NOMO-1 treated with DMSO at 0.1 percent for 48 hours (cell line): ENCODE measurements at regions not wholly inside any gene's neighbourhood (a gene's known extent, or its start where the extent isn't known, plus 50 kb on each side); places are given as distances from the start of the nearest gene placed in this dataset.

Experiments used
- DNase-seq: peaks from one replicate; lab custom pipeline; 2025; ENCODE audit not compliant: unreplicated experiment; lab: John Stamatoyannopoulos, UW

DNA sequence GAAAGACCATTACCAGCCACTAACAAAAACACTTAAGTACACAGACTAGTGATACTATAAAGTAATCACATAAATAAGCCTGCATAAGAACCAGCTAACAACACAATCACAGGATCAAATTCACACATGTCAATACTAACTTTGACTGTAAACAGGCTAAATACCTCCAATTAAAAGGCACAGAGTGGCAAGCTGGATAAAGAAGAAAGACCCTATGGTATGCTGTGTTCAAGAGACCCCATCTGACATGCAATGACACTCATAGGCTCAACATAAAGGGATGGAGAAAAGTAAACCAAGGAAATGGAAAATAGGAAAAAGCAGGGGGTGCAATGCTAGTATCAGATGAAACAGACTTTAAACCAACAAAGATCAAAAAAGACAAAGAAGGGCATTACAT lies 631.8 kb upstream of the NOX3 start:
- DNase-seq: no peak

DNA sequence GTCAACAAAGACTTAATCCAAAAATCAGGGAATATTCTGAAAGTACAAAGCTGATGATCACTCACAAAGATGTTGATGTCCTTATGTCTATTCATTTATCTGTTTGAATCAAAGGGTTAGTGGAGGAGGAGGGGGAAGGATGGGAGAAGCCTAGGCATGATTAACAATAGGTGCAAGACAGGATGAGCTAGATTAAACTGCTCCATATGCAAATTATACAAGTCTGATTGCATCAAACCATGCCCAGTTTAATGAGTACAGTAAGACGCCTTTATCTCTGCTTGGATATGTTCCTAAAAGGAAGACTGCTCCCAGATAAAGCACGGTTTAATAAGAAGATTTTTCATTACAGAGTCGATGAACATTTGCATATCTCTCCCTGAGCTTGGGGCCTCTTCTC lies 626.4 kb upstream of the NOX3 start:
- DNase-seq: no peak

DNA sequence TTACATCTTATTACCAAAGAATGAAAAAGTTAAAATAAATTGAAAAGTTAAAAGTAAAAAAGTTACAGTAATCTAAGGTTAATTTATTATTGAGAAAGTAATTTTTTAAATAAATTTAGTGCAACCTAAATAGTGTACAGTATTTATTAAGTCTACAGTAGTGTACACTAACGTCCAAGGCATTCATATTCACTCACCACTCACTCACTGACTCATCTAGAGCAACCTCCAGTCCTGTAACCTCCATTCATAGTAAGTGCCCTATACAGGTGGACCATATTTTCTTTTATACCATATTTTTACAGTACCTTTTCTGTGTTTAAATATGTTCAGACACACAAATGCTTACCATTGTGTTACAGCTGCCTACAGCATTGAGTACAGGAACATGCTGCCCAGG lies 624.7 kb upstream of the NOX3 start:
- no peak for DNase-seq

DNA sequence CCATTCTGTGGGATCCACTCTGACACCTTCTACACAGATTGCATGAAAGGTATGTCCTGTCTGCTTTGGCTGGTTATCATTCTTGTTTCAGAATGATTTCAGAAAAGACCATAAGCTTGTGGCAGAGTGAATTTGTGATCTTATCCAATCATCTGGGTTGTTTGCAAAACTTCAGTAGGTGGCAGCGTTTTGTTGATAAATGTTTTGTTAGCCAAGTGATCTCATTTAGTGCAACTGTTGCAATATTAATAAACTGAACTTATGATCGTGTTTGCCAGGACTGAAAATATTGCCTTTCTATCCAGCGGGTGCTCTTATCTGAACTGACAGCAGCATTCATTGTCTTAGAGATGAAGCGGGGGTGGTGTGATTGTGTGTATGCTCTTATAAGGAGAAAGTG lies 613.2 kb upstream of the NOX3 start:
- DNase-seq: no peak

DNA sequence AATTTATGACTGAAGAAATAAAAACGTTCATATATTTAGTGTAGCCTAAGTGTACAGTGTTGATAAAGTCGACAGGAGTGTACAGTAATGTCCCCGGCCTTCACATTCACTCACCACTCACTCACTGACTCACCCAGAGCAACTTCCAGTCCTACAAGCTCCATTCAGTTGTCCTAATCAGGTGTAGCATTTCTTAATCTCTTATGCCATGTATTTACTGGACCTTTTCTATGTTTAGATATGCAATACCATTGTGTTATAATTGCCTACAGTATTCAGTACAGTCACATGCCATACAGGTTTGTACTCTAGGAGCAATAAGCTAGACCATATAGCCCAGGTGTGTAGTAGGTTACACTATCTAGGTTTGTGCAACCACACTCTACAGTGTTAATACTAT lies 610.2 kb upstream of the NOX3 start:
- no peak for DNase-seq

DNA sequence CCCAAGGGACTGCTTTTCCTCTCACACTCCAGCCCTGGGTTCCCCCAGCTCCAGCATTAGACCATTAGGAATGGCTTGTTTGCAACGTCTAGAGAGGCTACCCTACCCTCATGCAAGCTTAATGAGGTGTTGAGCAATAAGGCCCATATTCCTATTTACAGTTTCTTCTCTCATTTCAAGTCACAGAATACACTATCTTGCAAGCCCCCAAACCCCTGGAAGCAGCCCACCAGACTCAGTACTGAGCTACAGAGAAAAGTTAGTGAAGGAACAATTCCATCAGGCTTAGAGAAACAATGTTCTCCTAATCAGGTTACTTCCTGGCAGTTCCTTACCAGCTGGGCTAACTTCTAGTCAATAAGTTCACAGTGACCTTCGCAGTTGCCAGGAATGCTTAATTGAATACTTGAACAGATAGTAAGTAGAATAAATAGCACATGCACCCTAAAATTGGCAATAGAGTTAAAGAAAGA lies 606.5 kb upstream of the NOX3 start:
- DNase-seq: no peak

DNA sequence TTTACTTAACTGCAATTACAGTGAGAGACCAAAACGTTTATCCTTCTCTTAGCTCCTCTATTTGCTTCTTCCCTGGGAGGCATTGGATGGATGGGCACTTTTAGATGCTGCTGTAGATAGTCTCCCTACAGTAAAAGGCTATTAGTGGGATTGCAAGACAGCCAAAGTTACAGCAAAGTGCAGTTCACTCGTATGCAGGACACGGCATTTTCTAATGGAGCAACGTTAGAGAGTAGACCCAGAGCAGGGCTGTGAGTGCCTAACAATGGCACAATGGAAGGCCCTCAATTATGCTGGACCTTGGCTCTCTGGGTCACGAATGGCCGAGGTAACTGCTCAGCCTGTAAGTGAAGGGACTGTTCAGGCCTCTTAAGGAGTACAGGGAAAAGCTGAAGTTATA lies 605.8 kb upstream of the NOX3 start:
- DNase-seq: no peak

DNA sequence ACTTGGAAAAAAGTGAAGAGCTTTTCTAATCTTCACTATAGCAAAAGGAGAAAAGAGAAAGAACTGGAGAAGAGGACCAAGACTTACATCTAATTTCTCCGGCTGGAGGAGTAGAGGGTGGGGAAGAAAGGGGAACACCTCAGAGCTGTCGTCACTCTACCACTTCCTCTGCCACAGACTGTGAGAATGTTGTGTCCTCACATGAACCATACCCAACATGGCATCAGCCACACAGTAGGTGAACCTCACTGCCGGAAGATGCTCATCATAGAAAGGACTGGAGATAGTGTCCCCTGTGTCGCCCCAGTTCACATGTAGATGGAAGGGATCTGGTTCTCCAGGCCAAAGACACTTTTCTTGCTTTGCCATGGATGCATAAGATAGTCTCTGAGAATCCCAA lies 604.4 kb upstream of the NOX3 start:
- DNase-seq: no peak

DNA sequence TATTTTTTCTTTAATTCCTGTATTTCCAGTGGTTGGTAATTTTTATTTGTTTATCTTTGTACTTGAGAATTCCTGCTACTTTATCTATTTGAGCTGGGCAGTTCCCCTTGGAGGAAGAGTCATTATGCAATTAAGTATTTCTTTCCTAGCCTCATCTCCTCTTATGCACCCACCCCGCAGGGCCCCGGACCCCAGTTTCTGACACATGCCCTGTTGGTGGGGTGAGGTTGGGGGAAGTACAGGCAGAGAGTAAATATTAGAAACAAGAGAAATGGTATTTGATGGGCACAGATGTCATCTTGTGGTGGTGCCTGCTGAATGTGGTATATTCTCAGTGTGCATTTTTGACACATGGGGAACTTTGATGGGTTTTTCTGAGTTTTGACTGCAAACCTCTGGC lies 602.7 kb upstream of the NOX3 start:
- DNase-seq: no peak

DNA sequence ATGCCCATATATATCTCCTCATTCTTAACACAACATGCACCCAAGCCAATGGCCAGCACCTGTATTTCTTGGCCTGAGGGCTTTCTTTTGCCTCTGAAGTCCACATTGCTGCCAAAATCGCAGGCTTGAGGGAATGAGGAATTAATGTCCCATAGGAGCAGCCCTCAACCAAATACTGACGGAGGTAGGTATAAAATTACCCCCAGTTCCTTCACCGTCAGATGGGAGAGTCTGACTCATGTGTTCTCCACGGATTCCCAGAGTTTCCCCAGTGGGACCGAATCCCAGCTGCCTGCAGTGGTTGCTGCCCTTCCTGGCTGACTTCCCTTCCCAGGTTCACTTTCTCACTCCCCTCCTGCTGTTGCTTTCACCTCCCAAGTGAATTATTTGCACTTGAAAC lies 602.2 kb upstream of the NOX3 start:
- no peak for DNase-seq

DNA sequence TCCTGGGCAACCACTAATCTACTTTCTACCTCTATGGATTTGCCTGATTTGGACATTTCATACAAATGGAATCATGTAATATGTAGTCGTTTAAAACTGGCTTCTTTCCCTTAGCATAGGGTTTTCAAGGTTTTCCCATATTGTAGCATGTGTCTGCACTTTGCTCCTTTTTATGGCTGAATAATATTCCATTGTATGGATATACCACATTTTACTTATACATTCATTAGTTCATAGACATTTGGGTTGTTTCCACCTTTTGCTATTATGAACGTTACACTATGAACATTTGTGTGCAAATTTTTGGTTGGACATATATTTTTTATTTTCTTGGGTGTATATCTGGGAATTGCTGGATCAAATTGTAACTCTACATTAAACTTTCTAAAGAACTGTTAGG lies 600.4 kb upstream of the NOX3 start:
- DNase-seq: no peak

DNA sequence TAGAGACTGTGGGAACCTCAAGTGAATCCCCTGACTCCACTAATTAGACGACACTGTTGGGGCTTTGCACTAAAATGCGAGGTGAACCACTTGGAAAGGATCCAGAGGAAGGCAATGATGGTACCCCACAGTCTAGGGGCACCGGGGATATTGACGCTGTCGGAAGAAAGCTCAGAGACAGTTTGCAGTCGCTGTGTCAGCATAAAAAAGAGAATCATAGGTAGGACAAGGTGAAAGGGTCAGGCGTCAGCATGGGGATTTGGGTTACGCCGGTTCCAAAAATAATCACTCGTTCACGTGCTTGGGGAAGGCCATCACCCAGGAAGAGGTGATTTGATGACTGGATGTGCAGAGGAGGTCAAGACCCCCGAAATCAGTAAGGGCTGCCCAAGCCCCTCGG lies 598.0 kb upstream of the NOX3 start:
- DNase-seq: no peak

DNA sequence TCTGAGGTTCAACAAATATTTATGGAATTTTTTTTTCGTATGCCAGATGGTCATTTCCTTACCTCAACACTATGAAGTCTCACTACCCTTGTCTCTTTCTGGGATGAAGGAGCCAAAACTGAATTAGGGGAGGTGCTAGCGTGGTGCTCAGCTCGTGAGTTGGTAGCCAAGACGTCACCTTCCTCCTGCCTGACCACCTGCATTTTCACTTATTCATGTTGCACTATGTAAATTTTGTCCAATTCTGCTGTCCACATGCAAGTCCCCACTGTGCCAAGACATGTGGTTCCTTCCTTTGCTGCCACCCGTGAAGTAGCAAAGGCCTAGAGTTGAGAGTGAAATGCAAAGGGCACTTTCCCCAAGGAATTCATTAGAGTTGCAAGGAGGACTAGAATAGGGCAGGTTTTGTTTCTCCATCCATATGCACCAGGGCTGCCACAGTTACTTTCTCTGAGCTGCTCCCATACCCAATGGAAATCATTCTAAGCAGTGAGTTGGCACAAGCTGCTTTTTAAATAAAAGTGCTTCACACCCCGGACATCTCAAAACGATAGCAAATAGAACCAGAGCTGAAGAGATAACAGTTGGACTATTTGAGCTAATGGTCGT lies 591.3 kb upstream of the NOX3 start:
- DNase-seq: no peak

DNA sequence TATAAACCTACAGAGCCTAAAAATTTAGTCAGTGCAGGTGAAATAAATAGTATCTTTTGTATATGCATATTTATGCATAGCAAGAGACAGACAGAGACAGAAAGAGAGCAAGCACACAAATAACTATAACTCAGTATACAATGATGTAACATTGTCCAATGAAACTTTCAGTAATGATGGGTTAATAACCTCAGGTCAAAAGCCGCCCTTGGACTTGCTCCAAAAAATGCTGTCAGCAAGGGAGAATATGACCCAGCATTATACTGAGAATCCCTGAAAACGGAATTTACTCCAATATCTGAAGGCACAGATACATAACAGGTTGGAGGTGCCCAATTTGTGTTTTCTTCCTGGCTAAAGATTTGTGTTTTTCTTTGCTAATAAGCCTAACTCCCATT lies 590.6 kb upstream of the NOX3 start:
- no peak for DNase-seq

DNA sequence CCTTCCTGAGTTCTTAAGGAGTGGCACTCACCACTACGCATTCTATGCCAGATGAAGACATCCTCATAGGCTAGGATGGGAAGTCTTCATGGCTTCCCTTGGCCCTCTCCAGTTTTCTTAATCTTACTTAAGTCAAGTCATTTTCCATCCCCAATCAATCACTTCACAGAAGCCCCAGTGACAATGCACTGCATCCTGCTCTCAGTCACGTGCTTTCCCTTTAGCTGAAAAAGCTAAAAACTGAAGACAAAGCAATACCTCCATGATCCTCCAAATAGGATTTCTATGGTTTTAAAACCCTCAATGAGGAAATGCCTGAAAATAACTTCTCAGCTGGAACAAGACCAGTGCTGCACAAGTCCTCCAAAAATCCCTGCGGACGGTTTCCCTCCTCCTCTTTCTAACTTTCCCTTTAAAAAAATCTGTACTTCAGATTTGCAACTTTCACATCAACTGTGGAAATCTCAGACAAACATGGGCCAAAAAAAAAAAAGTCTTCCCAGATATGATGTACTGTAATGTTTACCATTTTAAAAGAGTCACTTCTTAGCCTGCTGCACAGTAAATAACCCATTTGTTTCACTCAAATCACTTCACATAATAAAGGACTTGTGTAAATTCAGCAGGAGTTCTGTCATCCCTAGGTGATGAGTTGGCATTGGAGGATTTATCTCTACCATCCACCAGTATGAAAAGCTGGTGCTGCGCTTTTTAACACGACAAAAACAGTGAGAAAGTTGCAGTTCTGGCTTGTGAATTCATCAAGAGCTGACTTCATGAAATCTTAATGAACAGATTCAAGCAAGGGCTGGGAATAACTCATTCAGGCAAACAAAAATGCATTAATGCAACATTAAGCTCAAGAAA lies 590.0 kb upstream of the NOX3 start:
- DNase-seq: no peak

DNA sequence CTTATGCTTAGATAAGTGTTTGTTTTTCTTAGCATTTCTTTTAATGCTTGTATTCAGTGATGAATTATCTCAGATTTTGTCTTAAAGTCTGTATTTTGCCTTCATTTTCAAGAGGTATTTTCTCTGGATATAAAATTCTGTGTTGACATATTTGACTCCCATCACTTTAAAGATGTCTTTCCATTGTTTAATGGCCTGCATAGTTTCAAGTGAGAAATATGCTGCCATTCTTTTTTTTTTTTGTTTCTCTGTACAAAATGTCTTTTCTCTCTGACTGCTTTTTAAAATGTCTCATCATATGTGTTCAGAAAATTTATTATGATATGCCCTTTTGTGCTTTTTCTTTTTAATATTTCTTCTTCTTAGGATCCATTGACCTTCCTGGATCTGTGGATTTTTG lies 578.0 kb upstream of the NOX3 start:
- DNase-seq: no peak

DNA sequence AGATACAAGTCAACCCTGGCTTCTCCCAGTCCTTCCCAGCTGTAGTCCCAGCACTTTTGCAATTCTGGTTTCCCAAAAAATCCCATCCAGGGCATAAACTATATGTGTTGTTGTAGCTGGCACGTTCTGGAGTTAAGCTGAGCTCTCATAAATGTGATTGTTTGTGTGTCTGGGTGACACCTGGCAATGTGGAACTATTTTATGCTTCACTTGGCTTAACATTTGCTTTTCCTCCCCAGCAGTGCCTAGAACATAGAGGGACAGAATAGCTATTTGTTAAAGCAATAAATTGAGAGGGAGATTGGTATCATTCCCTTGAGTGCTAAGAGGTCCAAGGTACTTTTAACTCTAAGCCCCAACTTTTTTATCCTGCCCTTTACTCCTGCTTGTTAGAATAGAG lies 575.9 kb upstream of the NOX3 start:
- DNase-seq: no peak

DNA sequence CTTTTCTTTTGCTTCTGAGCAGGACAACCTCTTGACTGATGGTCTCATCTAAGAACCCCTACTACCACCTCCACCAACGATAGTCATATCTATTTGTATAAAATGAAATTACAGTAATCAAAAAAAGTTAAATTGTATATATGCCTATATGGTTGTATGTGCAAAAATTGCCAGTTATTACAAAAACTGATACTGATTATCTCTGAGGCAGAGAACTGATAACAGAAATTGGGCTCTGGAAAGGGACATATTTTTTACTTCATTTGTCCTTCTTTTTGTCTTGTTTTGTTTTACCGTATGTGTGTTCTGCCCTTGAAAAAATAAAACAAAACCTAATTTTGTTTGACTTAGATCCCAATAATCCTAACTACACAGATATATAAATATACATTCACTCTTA lies 574.4 kb upstream of the NOX3 start:
- DNase-seq: no peak

DNA sequence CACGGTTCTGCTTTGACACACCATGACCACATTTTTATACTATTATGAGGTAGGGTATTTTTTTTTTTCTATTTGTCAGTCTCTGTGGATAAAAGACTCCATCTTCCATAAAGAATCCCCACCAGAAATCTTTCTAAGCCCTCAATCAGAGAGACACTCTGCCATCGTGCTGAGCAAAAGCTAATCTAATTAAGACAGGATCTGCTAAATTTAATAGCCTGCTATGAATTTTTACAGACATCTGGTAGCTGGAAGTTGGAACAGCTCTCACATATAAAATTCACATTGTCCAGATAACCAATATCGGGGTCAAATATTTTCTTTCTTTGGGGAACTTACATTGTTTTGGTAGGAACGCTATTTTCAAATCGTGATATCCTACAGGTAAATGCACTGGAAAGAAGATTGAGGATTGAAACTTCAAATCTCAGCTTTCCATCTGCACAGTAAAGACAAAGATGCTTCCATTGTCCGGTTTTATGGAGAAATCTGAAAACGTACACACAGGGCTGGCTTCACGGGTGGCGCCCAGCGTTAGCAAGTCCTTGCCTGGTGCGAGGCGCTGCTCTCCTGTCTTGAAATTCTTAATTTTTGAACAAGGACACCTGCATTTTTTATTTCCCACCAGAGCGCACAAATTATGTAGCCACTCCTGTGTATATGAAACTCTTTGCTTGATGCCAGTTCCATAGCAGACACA lies 573.8 kb upstream of the NOX3 start:
- DNase-seq: no peak

DNA sequence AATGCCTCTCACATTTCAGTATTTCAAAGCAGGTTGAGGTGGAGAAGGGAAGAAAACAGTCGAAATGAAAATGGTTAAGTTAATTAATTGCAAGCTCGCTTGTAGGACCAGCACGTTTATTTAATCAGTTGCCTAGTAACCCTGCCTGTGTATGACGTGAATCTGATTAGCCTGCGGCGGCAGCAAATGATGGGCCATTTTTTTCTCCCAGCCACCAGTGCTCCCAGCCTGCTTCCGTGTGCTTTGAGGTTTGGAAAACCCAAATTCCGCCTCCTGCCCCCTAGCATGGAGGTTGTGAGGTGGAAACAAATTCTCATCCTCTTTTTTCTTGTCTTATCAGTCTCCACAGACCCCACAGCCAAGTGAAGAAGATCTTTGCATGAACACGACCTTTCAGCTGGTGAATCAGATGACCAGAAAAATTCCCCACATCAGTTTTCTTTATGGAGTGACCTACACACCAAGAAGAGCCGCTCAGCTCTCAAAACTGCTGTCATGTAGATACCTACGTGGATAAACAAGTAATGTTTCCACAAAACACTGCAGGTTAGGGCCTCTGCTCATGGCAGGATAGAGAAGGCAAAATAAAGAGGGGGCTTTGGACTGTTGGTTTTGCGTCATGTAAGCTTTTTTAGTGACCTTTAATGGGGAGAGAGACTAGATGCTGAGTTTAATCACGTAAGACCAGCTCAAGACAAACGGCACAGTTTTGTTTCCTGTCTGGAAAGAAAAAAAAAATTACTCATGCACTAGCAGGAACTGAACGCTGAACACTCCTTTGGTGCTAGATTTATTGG lies 572.9 kb upstream of the NOX3 start:
- no peak for DNase-seq

DNA sequence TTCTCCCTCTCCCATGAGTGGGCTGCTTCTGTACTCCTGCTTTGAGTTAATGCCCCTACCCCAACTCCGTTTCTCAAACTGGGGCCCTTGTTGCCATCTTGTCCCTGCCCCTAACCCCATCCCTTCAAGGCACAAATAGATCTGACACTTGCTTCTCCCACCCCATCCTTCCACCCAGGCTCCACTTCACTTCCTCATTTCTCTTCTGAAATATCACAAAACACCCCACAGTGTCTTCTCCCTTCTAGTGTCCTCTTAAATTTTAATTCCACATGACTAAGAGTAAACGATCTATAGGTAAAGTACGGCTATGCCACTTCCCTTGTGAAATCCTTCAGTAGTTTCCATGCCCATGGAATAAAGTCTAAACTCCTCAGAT lies 571.6 kb upstream of the NOX3 start:
- DNase-seq: no peak
